Stimulated activated CD8-positive, alpha-beta memory T cell treated with anti-CD3 and anti-CD28 coated beads, Interleukin-15, amount 100 ng/mL, for 48 hours (primary cell): ENCODE measurements at regions not wholly inside any gene's neighbourhood (a gene's known extent, or its start where the extent isn't known, plus 50 kb on each side); places are given as distances from the start of the nearest gene placed in this dataset.
"Not testable (repeated sequence)": the region's sequence is repeated elsewhere in the genome, so short reads cannot be mapped to it uniquely, and the experiment has no call there.

Source experiments
- DNase-seq, 2 donors: peaks; one replicate each; pipeline ENCODE4 v3.0.0-alpha.2; 2020; ENCODE audit warnings: low read depth in 2 of 2

DNA sequence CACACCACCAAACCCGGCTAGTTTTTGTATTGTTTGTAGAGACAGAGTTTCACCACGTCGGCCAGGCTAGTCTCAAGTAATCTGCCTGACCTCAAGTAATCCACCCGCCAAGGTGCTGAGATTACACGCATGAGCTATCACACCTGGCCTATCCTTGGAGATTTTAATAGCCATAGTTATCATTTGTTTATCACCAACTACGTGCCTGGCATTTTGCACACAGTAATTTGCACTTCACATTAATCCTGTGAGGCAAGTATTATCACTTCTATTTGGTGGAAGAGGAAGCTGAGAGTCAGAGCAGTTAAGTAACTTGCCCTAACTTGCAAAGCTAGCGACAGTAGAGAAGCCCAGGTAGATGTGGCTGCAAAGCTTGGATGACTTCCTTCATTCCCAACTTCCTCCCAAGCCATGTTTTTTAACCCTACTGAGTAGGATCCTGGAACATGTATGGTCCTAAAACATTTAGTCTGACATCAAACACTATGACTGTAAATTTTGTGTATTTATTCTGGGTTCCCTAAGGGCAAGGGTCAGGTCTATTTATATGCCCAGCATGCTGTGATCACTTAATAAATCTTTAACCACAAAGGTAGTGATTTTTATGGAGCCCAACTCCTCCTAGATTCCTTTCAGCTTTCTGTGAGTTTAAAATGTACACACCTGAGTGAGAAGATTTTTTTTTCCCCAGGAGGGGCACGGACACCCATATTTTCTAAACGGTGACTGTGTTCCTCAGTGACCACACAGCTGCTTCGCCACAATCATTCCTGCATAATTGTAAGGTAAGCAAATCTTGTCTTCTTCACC, 100.2 kb upstream of the RAI14 start:
- DNase-seq = no peak

DNA sequence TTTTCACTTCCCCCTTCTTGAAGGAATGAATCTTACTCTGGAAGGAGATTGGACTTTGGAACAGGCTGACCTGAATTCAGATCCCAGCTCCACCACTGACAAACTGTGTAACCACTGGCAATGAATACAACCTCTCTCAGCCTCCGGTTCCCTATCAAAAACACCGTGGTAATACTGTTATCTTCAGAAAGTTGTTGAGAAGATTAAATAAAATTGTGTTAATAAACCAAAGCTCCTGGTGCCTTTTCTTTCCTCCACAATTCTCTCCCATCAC, 99.7 kb upstream of the RAI14 start:
- DNase-seq = no peak

DNA sequence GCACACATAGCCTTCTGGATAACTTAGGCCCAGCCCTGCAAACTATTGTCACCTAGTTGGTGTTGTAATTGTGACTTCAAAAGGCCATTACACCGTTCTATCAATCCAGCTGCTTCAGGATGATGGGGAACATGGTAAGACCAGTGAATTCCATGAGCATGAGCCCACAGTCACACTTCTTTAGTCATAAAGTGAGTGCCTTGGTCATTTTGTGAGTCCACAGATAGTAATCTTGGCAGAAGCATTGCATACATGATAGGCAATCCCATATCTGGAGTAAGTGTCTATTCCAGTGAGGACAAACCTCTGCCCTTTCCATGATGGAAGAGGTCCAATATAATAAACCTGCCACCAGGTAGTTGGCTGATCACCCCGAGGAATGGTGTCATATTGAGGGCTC, 94.5 kb upstream of the RAI14 start:
- not testable (repeated sequence) for DNase-seq

DNA sequence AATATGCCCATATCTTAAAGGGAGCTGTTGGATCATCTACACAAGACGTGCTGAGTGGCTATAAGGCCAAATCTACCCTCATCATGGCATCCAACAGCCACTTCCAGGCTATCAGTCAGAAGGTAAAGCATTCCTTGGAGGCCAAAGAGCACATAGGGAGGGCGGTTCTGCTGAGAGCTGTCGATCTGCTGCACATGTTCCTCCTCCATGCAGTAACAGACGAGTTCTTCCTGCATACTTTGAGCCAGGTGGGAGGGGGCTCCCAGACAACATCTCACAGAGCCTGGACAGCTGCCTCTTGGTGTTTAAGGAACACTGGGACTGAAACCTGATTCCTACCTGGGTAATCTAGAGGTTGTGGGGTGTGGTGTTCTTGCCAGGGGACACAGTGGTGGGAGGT, 93.3 kb upstream of the RAI14 start:
- no peak for DNase-seq

DNA sequence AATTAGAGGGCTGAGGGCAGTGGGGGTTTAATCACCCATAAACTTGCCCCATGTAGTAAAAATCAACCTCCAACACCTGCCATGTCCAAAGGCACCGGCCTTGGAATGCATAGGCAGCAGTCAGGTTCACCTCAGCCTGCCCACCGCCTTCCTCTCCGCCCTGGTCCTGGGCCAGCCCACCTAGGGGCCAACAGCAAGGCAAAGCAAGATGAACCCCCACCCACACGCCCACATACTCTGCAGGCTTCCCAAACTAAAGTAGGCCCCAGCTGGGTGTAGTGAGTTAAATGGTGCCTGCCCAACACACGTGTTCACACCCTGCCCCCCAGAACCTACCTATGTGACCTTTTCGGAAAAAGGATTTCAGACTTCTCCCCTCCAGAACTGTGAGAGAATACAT, 92.9 kb upstream of the RAI14 start:
- no peak for DNase-seq

DNA sequence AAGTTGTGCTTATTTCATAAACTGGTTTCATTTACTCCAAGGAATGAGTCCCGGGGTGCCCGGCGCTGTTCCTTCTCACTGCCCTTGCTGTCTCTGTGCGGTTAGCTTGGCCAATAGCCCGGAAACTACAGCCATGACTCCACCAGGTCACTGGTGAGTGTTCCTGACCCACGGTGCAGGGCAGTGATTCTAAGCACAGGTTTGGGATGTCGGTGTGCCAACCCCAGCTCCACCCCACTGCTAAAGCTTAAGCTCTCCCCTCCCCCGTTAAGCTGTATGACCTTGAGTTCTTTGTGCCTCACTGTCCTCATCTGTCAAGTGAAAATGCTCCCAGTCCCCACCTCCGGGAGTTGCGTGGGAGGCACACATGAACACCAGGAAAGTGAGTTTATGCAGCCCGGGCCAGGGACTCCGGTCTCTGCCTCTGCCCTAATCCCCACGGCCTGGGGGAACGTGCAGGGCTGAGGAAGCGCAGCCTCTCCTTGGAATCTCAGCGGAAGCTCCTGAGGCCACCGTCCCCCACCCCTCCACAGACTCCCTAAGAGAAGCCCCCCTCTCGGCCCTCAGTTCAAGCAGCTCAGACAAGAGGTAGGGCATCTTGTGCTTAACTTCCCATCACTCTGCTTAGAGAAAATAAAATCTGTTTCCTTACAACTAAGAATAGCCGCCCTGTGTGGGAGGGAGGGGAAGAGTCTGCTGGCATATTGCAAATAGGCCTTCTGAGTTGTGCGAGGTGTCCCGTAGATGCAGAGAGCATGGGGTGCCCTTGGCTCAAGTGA, 92.0 kb upstream of the RAI14 start:
- no peak for DNase-seq

DNA sequence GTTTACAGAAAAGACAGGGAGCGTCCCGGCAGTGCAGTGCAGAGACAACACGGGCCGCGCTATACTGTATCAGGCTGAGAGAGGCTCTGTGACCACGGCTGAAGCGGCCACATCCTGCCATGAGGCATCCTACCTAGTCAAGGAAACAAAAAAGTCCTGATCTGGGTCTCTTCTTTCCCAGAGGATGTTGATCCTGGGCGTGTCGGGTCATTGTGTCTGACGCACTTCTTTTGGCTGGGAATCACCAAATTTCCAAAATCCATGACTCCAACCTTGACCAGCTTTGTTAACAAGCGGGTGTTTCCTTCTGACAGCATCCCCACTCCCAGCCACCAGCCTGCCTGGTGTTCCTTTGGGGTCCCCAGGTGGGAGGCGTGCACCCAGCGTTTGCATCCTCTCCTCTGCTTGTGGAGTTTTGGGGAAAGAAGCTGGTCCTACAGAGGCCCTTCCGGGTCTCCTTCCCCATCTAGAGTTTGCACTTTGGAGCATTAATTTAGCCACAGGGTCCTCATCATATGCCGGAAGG, 91.4 kb upstream of the RAI14 start:
- DNase-seq = no peak

DNA sequence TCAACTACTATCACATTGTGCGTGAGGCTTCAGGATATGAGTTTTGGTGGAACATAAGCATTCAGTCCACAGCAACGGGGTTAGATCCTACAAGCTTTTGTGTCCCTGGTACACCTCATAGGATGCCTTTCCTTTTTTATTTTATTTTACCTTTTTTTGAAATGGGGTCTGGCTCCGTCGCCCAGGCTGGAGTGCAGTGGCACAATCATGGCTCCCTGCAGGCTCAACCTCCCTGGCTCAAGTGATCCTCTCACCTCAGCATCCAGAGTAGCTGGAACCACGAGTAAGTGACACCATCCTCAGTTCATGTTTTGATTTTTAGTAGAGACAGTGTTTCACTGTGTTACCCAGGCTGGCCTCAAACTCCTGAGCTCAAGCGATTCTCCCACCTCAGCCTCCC, 86.0 kb upstream of the RAI14 start:
- no peak for DNase-seq

DNA sequence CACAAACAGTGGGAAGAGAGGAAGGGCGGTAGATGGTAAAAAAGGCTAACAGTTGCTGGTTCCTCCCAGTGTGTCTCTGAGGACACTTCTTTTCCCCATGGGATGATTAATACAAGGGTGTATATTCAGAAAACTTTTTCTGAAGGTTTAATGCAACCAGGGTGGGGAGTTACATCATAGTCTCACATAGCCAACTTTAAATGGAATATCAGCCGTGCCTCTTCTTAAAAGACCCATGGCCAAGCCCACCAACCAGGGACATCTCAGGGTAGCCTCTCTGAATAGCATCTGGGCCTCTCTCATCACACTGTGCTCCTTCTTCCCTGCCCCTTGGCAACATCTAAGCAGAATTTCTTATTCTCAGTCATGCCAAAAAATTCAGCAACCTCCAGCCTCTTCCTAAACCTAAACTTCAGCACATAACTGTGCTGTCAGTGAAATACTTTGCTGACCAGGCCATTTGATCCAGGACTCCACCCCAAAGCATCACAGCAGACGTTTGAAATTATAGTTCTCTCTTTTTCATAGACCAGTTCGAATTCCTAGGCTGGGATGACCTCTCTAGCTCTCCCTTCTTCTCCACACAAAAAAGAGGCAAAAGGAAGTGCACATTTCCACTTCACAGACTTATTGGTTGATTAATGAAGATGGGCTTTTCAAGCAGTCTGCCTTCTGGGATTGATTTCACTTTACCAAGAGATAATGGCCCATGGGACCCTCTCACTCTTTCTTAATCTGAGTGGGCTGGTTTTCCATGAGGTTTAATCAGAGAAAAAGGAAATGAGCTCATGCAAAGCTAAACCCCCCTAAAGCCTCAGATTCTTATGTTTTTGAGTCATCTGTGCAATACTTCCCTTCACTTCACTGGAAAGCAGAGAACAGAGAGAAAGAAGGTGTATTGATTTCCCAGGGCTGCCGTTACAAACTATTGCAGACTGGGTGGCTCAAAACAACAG, 85.1 kb upstream of the RAI14 start:
- no peak for DNase-seq

DNA sequence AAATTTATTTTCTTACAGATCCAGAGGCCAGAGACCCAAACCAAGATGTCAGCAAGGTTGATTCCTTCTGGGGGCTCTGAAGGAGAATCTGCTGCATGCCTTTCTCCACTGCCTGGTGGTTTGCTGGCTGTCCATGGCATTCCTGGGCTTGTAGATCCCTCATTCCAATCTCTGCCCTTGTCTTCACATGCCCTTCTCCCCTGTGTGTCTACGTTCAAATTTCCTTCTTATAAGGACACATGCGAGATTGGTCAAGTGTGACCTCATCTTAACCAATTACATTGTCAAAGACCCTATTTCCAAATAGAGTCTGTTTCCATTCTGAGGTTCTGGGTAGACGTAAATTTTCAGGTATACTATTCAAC, 84.5 kb upstream of the RAI14 start:
- no peak for DNase-seq

DNA sequence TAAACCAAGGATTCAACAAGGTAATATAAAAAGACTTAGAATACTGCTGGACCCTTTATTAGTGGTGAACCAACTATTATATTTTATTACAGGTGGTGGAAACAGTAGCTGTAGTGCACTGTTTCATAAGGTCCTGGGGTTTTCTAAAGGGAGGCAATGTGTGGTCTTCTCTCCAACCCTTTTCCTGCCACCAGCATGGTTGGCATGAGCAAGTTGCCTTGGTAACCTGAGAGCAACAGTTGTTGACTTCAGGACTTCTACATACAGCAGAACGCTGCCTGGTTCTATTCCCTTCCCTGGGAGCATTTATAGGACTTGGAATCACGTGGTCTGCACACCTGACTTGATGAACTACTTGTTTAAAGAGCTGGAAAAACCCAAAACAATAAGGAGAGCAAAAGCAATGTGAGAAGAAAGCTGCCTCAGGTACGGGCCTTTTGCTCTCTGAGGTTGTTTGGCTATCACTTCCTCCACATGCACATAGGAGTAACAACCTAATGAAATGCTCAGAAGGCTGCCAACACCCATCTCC, 81.1 kb upstream of the RAI14 start:
- no peak for DNase-seq

DNA sequence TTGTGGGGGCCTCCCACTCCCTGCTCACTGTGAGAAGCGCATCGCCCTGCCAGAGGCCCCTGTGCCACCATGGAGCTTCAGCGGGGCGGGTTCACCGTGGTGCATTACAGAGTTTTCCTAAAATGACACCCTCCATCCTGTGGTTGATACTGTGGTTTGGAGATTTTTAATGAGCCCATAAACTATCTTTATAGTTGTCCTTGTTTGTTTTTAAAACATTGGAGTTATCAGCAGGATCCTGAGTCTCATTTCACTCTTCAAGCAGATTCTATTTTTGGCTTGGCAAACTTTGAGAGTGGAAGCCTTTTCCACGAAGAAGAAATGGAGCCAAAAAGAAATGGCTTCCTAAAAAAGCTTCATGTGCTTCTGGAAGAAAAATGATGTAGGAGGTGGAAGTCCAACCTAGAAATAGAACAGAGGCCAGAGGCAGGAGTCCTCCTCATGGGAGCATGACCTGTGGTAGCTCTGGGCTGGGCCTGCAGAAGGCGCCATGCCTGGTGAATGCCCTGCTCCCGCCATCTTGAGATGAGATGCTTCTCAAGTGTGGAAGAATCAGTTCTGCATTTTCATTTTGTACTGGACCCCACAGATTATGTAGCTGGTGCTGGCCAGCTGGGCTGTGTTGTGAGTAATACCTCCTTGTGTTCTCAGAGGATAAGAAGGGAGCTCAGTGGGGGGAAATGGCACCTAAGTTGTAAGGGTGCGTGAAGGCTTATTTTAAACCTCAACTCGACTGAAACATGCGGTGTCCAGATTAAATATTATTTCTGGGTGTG, 79.0 kb upstream of the RAI14 start:
- DNase-seq = no peak

DNA sequence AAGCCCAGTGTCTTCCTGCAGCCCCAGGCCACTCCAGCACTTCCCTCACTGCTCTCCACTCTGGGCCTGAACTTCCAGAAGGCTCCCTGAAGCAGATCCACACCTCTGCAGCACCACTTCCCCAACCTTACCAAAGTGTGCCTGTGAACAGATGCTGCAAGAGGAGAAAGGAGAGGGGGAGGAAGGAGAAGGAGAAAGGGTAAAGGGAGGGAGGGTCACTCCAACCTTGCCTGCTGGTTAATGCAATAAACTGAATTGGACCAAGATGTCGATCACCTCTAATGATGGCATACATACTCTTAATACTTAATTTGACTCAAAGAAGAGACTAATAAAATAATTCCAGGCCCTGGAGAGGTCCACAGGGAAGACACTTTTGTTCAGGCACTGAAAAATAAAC, 77.2 kb upstream of the RAI14 start:
- DNase-seq = no peak

DNA sequence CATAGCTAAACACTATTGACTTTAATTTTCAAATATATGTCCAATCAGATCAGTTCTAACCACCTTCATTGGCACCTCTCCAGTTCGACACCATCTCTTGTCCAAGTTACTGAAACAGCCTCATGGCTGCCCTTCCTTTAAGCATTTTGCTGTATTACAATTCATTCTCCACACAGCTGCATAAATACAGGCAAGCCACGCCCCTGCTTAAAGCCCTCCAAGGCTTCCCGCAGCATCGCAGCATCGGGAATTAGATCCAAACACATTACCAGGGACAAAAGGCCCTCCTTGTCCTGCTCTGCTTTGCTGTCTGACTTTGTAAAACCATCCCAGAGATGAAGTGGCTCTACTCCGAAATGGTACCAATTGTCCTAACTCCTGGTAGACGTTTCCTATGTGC, 75.1 kb upstream of the RAI14 start:
- no peak for DNase-seq

DNA sequence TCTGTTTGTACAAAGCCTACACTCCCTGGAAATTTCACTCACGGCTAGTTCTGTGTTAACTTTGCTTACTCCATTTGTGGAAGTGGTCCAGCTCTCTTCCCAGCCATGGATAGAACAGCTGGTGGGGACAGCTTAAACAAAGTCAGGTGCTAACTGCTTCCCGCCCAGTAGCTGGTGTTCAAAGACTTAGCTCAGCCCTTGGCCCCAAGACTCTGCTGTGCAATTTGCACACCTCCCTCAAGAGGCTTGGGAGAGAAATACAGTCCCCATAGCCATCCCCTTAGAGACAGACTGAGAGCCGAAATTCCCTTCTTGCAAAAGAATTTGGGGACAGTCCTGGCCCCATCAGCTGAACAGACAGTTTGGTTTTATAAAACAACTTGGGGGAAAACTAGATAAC, 73.8 kb upstream of the RAI14 start:
- no peak for DNase-seq

DNA sequence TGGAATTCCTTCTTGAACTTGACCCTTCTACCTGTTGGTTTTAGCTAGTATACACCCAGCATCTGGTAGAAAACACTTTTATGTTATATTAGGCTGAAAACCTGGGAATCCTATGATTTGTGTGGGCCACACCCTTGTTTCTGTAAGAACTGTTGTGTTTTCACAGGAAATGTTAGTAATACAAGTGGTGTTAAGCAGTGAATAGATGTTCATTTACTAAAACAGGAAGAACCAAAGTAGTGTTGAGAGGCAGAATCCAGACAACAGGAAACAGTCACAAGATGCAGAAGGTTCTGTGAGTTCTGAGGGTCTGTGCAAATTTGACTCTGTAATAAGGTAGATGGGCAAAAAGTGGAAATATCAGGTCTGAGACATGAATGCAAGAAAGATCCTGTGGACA, 73.0 kb upstream of the RAI14 start:
- DNase-seq = no peak

DNA sequence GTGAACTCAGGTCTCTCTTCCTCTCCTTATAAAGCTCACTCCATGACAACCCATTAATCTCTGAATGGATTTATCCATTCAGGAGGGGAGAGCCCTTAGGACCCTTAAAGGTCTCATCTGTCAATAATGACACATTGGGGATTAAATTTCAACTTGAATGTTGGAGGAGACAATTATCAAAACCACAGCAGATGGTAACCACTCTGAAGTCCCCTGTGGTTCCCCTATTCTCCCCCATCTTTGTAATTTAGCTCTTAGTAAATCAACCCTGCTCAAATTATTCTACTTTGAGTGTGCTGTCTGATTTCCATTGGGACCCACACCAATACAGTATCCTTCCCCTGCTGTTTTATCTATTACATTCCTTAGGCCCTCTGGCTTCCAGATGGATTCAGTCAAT, 72.0 kb upstream of the RAI14 start:
- DNase-seq = no peak

DNA sequence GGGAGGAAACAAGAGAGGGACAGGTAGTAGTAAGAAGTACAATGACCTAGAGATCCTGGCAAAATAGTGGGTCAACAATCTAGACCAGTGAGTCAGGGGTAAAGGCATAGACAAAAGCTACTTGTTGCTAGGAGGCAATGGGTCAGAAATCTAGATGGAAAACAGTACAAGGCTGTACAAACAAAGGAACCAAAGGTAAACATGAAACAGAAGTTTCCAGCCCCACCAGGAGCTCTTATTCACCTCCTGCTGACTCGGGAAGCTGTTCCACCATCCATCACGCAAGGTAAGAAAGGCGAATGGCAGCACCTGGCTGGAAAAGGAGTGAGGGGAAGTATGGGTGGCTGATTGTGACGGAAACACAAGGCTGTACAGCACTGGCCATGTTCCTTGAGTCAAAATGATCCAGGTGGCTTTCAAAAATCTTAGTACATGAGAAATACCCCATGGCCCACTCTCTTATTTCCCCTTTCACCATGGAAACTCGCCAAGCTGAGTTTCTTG, 70.5 kb upstream of the RAI14 start:
- DNase-seq = no peak

DNA sequence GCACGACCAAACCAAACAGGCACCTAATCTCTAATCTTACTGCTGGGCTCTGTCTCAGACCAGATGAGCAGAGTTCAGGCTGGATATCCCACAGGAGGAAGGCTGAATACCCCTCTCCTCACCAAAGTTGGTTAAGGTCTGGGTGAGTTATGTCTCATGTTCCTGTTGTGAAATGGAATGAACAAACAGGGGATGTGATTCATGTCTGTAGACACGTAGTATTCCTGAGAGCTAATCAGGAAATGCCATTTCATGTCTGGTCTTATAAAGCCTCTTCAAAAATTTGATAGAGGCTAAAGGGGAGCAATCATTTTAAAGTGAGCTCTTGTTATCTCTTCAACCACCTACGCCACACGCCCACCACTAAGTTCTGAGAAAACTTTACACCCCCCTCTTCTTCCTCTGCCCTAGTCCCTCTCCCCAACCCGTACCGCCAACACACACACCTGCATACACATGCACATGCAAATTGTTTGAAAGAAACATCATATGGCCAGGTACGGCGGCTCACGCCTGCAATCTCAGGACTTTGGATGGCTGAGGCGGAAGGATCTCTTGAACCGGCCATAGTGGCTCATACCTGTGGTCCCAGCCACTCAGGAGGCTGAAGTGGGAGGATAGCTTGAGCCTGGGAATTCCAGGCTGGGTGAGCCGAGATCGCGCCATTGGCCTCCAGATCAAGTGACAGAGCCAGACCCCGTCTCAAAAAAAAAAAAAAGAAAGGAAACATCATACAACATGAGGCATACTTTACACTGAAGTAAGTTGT, 69.8 kb upstream of the RAI14 start:
- no peak for DNase-seq
